Right atrium auricular region (tissue), 2 donors: ENCODE measurements at regions not wholly inside any gene's neighbourhood (a gene's known extent, or its start where the extent isn't known, plus 50 kb on each side); places are given as distances from the start of the nearest gene placed in this dataset.

ENCODE experiments used
- DNase-seq: peaks from one replicate; pipeline ENCODE4 v3.0.0-alpha.2; 2019; ENCODE audit warnings: low spot score
- H3K27ac ChIP-seq, 2 donors: fragments of 200-600 bp; sonication (generic); 1 replicate in 1 of 2; 2 replicates in 1 of 2; pipeline ENCODE4 v1.5.1; 2016 to 2019
- H3K27me3 ChIP-seq, 2 donors: fragments of 200-600 bp; sonication (generic); one replicate each; pipeline versions ENCODE4 v1.5.1 to v1.6.0; 2017 to 2019
- H3K36me3 ChIP-seq: fragments of 200-600 bp; sonication (generic); one replicate; pipeline ENCODE4 v1.5.1; 2016
- H3K4me1 ChIP-seq, 2 donors: fragments of 200-600 bp; sonication (generic); one replicate each; pipeline versions ENCODE4 v1.5.1 to v1.6.0; 2017 to 2019
- H3K4me3 ChIP-seq, 2 donors: fragments of 200-600 bp; sonication (generic); 1 replicate in 1 of 2; 2 replicates in 1 of 2; pipeline ENCODE4 v1.5.1; 2017 to 2019; ENCODE audit warnings: mild to moderate bottlenecking in 1 of 2, moderate library complexity in 1 of 2
- H3K9me3 ChIP-seq, 2 donors: fragments of 200-600 bp; sonication (generic); one replicate each; pipeline ENCODE4 v1.5.1; 2019
- TF ChIP-seq, protein P1 (sequence below), 2 donors: fragments of 200-600 bp; sonication (generic); IDR thresholded peaks; one replicate each; pipeline ENCODE4 v1.5.1; 2019; ENCODE audit warnings: antibody characterized with exemption in 2 of 2

DNA sequence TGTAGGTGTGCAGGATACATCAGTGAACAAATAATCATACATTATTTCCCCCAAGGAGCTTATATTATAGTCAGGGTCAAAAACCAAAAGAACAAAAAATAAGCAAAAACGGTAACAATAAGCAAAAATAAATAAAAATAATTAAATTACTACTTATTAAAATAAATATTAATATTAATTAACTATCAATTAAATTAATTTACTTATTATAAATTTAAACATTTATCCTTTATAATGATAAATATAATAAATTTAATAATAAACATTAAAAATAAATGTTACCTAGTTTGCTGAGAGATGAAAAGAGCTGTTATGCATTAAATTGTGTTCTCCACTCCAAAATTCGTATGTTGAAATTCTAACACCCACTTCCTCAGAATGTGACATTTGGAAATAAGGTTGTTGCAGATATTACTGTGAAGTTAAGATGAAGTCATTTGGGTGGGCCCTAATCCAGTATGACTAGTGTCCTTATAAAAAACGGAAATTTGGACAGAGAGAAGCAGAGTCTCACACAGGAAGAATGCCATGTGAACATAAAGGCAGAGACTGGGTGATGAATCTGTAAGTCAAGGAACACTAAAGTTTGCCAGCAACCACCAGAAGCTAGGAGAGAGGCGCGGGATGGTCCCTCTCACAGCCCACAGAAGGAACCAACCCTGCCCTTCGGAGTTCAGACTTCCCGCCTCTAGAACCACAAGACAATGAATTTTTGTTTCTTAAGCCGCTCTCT is 67.2 kb upstream of the IBSP start:
- H3K9me3 ChIP-seq = no peaks in the 10 kb centered on the region
- TF ChIP-seq, protein P1, sequence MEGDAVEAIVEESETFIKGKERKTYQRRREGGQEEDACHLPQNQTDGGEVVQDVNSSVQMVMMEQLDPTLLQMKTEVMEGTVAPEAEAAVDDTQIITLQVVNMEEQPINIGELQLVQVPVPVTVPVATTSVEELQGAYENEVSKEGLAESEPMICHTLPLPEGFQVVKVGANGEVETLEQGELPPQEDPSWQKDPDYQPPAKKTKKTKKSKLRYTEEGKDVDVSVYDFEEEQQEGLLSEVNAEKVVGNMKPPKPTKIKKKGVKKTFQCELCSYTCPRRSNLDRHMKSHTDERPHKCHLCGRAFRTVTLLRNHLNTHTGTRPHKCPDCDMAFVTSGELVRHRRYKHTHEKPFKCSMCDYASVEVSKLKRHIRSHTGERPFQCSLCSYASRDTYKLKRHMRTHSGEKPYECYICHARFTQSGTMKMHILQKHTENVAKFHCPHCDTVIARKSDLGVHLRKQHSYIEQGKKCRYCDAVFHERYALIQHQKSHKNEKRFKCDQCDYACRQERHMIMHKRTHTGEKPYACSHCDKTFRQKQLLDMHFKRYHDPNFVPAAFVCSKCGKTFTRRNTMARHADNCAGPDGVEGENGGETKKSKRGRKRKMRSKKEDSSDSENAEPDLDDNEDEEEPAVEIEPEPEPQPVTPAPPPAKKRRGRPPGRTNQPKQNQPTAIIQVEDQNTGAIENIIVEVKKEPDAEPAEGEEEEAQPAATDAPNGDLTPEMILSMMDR (IDR thresholded peaks at IDR 0.05) = no peak
- H3K36me3 ChIP-seq = no peaks in the 10 kb centered on the region
- H3K4me1 ChIP-seq = no peaks in the 10 kb centered on the region
- H3K4me3 ChIP-seq = no peak overlapping the region
- DNase-seq = no peak
- H3K27me3 ChIP-seq = no peaks in the 10 kb centered on the region
- H3K27ac ChIP-seq = peak overlapping the region in 1 of 2 donors; percentile 40

DNA sequence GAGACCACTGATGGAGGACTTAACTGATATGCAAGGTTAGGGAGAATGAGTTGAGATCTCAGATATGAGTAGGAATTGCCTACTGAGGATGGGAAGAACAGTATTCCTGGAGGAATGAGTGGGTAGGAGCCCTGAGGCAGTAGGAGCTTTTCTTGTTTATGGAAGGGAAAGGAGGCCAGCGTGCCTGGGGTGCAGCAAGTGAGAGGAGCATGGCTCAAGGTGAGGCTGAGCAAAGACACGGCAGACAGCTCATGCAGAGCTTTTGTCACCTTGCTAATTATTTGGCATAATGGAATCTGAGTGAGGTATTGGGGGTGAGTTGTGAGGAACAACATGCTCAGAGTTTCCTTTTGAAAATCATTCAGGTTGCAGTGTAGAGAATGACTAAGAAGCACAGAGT is 65.3 kb upstream of the IBSP start:
- H3K36me3 ChIP-seq = no peaks in the 10 kb centered on the region
- H3K9me3 ChIP-seq = no peaks in the 10 kb centered on the region
- no peak overlapping the region for H3K27ac ChIP-seq
- H3K4me3 ChIP-seq = no peak overlapping the region
- TF ChIP-seq, protein P1 (IDR thresholded peaks at IDR 0.05) = no peak
- no peaks in the 10 kb centered on the region for H3K27me3 ChIP-seq
- no peak for DNase-seq
- H3K4me1 ChIP-seq = no peaks in the 10 kb centered on the region

DNA sequence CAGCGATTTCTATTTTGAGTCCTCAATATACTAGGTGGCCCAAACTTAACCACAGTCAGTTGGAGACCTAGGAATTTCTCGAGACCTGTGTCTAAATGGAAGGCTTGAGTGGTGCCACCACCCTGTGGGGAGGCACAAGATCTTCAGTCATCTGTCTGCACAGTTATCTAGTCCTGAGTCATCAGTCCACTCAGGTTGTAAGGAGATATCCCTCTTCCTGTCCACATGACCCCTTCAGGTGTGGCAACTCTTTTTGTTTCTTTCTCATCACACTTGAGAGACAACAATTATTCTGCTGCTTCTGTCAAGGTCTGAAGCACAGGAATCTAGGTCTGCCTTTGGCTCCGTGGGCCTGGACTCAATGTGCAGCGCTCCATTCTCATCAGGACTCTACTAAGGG is 64.4 kb upstream of the IBSP start:
- H3K4me3 ChIP-seq = no peak overlapping the region
- TF ChIP-seq, protein P1 (IDR thresholded peaks at IDR 0.05) = no peak
- H3K27me3 ChIP-seq = no peaks in the 10 kb centered on the region
- H3K9me3 ChIP-seq = no peaks in the 10 kb centered on the region
- no peak overlapping the region for H3K27ac ChIP-seq
- H3K36me3 ChIP-seq = no peaks in the 10 kb centered on the region
- no peaks in the 10 kb centered on the region for H3K4me1 ChIP-seq
- DNase-seq = no peak

DNA sequence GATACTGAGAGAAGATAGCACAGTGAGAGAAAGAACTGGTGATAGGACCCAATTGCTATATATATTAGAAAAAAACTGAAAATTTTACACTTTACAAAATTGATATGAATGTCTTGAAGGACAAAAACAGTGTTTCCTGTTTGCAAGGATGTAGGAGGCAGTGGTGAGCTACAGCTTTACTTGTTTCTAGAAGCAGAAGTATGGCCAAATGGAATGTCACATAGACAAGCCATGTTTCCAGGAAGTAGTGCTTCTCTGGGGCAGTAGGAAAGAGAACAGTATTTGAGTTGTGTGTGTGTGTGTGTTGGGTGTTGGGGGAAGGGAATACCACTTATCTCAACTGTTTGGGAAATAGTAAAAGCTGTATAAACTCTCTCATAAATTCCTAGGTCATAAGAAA is 60.9 kb upstream of the IBSP start:
- DNase-seq = no peak
- Histone ChIP-seq H3K27me3 (no peaks in the 10 kb centered on the region), H3K4me3 (no peak overlapping the region), H3K9me3 (no peaks in the 10 kb centered on the region), H3K4me1 (no peaks in the 10 kb centered on the region), H3K27ac (no peak overlapping the region), H3K36me3 (no peaks in the 10 kb centered on the region)
- TF ChIP-seq, protein P1 (IDR thresholded peaks at IDR 0.05) = no peak

DNA sequence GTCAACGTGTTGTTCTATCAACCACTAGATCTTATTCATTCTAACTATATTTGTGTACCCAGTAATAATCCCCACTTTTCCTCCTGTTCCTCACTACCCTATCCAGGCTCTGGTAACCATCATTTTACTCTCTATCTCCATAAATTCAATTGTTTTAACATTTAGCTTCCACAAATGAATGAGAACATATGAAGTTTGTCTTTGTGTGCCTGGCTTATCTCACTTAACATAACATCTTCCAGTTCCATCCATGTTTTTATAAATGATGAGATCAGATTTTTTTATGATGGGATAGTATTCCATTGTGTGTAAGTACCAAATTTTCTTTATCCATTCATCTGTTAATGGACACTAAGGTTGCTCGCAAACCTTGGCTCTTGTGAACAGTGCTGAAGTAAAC is 59.9 kb upstream of the IBSP start:
- DNase-seq = no peak
- H3K27me3 ChIP-seq = no peaks in the 10 kb centered on the region
- no peak overlapping the region for H3K27ac ChIP-seq
- H3K4me1 ChIP-seq = no peaks in the 10 kb centered on the region
- H3K9me3 ChIP-seq = no peaks in the 10 kb centered on the region
- H3K4me3 ChIP-seq = no peak overlapping the region
- TF ChIP-seq, protein P1 (IDR thresholded peaks at IDR 0.05) = no peak
- no peaks in the 10 kb centered on the region for H3K36me3 ChIP-seq
